Hematopoietic multipotent progenitor cell treated with erythropoietin and hydrocortisone succinate and interleukin-3 and kit ligand, for 15 days (in vitro differentiated cells): ENCODE measurements at regions not wholly inside any gene's neighbourhood (a gene's known extent, or its start where the extent isn't known, plus 50 kb on each side); places are given as distances from the start of the nearest gene placed in this dataset.
A peak's percentile ranks its signal among the peaks of the same experiment; 100 is the strongest.

Experiments
- DNase-seq: peaks from one replicate; pipeline ENCODE4 v3.0.0-alpha.2; 2015; ENCODE audit warnings: low spot score

DNA sequence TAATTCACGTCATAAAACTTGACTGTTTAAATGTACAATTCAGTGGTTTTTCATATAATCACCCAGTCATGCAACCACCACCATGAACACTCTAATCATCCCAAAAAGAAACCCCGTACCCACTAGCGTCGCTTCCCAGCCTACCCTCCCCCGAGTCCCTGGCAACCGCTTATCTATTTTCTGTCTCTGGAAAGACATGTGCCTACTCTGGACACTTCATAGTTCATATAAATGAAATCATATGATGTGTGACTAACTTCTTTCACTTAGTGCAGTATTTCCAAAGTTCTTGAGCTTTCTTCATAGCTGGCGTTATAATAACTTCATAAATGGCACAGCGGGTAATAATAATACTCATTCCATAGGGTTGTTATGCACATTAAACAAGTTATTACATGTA is 215.2 kb downstream of the MYLK4 start:
- DNase-seq, result no peak

DNA sequence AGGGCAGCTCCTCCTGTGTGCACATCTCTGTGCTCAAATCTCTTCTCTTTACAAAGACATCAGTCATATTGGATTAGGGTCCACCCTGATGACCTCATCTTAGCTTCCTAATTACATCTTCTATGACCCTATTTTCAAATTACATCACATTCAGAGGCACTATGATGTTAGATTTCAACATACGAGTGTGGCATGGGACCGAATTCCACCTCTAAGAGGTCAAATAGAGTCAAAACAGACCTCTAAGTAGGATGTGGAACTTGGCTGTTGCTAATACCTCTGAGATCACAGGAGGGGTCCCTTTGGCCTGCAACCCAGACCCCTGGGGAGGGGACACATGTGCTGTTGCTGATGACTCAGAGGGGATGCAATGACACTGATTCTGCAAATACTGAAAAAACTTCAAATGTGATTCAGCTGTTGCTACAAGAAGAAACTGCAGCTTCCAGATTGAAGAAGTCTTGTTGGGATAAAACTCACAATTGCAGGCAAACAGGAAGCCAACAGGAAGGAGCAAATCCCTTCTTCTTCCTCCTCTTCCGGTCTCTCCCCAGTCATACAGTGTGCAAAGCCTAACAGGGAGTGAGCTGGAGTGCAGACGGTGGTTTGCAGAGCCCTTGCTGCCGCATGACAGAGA is 216.2 kb downstream of the MYLK4 start:
- no peak for DNase-seq

DNA sequence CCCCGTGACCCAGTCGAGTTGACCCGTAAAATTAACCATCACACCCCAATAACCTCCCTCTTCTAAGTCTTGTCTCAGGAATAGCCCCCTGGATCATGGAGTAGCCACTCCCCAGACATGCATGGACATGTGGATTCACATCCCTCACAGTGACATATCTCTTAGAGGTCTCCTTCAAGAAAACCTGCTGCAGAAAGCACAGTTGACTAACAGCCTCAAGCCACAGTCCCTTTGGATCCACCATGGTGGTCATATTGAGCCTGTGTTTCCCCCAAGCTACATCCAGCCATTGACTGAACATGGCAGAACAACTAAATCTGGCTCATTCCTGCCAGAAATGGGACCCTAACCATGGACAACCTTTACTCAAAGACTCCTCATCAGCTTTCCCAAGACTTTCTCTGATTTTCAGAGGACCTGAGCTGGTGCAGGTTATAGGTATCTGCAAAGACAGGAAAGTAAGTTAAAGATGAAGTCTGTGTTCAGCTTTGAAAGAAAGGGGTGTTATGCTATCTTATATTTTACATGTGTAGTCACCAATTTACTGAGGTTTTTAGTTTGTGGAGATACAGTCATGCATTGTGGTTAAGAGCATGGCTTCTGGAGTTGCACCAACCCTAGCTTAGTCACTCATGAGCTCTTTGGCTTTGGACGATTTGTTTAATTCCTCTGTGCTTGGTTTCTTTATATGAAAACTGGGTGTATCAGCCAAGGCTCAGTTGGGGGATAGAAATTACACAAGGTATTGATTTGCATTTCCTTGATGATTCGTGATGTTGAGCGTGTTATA is 219.1 kb downstream of the MYLK4 start:
- DNase-seq, result no peak

DNA sequence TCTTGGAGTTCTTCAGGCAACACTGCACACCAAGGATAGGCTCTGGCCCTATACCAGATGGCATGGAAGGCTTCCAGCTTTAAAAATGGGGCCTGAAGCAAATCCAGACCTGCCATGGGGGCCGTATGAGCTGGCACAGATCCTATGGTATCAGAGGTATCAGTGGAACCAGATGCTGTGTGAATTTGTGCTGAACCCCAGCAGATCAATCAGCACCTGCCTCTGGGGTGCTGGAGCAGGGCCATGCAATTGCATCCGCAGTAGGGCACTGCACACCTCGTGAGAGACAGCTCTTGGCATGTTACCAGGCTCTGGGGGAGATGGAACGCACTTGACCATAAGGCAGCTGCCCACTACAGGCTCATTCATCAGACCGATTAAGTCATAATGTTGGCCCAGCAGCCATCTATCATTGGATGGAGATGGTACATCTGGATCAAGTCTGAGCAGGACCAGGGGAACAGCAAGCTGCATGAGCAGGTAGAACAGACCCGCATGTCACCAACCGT is 221.5 kb downstream of the MYLK4 start:
- no peak for DNase-seq

DNA sequence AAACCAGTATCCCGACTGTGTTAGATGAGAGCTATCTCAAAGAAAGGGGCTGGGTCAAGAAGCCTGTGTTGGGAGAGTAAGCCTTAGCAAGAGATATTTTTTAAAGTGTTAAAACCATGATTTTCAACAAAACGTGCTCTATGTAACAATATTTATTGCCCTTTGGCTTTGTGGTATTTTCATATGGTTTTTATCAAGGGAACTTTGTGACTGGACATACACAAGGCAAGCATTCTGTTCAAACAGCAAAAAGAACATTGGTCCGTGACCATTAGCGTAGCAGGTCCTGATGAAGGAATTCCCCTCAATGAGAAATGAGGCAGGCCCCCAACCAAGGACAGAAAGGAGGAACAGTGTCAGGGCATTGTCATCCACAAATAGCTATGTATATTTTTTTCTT is 222.6 kb downstream of the MYLK4 start:
- DNase-seq, result no peak

DNA sequence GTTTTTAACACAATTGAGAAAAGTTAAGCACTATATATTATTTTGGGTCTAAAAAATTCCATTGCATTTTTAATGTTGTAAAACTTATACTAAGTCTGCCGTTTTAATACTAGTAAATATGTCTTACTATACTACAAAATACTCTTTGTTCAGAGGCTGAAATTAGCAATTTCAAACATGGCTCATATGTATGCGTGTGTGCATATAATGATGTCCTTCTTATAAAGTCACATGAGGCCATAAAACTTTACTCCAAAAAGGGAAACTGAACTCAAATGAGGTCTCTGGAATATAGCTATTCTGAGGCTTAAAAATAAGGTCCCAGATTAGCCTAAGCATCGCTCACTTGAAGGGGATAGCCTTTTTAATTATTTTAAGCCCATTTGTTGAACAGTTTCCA is 224.0 kb downstream of the MYLK4 start:
- DNase-seq, result no peak

DNA sequence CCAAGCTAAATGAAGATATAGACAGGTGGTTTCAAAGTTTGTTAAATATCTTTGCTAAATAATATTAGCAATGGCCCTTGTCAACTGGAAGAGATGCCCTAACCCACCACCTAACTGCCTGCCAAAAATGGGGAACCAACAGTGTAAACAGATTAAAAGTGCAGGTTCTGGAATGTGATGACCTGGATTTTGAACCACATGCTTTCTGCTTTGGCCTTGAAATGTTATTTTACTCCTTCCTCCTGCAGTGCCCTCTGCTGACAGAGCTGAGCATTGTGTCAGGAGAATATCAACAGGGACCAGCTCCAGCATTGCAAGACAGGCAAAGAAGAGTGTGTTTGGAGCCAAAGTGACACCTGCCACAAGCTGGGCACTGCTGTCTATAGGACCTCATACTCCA is 226.6 kb downstream of the MYLK4 start:
- no peak for DNase-seq

DNA sequence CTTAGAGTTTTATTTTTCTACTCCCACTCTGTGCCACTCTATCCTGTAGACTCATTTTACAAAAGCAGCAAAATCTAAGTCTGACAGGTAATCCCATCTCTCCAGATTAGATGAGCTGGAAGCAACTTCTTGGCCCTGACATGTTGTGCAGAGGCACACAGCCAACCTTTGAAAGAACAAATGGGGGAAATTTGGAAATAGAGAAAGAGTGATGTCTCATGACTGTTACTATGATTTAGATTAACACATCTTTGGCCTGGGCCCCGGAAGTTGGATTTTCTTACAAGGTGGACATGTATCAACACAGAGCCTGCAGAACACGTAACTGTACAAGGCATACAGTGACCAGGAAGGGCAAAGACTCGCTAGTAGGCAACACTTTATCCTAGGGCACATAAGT is 227.7 kb downstream of the MYLK4 start:
- no peak for DNase-seq

DNA sequence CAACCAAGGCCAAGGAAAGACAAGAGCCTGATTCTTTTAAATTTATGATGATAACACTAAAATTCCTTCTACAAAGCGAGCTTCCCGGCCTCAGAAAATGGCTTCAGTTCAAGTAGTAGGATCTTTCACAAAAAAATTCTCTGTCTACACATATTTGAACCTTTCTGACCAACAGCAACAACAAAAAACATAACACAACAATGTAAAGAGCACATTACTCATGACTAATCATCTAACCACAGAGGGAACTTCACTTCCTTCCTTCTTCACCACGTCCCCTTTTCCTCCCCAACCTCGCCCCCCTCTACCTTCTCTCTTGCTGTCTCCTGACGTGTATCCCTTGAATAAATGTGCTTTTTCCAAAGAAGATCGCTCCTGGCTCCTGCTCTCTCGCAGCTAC is 228.2 kb downstream of the MYLK4 start:
- DNase-seq, result no peak

DNA sequence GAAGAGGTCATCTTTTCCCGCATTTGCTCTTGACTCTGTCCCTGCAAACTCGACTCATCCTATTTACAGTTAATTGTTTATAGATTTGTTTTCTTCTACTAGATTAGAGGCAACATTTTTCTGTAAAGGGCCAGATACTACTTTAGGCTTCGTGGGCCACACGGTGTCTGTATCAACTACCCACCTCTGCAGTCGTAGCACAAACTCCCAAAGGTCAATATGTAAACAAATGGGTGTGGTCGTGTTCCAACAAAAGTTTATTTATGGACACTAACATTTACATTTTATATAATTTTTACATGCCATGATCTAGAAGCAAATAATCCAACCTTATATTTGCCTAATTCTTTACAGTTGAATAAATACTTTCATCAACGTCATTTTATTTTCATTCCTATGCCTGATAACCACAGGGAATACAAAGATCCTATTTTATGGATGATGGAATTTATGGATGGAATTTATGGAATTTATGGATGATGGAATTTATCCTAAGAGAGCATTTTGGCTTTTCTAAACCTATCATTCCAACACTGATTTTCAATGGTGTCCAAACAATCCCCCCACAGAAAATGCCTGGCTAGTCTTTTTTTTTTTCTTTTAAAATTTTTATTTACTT is 232.8 kb downstream of the MYLK4 start:
- no peak for DNase-seq

DNA sequence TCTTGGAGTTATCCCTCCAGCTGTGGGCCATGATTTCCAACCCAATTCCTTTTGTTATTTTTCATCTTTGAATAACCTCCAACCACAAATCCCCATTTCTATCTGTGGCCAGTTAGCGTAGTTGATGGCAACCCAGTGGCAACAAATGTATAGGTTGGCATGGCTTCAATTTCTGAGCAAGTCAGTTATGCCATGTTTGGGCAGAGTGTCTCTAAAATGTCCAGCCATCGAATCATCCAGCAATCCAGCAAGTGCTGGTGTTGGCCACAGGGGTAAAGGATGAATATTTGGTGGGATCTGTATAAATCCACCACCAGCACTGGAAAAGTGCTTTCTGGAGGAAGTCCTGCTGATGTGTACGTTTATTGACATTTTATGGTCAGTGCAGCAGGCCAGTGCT is 233.3 kb downstream of the MYLK4 start:
- no peak for DNase-seq

DNA sequence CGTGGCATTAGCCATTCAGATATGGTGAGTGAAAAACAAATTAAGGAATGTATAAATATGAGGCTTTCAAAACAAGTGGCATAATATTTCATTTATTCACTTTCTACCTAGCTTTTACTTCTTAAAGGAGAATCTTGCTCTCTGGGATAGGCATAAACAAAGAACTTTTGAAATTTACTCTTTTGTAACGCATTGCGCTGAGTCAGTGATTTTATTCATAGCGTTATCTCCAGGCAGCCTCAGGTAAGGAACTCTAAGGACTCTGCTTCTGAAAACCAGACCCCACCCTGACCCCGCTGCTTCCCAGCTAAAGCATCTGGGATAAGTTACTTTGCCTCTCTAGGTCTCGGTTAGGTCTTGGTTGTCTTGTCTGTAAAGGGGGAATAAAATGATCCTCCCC is 234.7 kb downstream of the MYLK4 start:
- no peak for DNase-seq

DNA sequence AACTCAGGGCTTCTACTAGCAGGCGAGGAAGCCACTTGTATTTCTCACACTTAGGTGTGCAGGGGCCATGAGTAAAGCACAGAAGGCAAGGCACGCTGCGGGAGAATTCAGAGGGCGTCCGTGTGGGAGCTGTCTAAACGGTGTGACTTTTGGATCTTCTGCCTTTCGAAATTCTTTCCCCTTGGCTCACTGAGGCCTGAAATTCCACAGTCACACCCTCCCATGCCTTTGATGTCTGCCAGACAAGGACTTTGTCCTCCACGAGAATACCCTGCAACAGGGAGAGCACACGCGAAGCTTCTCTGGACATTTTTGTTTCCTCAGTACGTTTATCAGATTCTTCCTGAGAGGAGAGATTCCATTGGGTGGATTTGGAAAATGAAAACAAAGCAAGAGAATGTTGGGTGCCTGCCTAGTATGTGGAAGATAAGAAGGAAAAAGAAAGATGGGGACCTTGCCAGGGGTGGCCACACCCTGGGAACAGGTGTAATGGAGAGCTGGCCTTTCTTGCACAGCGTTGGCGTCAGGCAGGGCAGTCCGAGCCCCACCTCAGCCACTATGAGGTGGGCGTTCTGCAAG is 235.7 kb downstream of the MYLK4 start:
- no peak for DNase-seq

DNA sequence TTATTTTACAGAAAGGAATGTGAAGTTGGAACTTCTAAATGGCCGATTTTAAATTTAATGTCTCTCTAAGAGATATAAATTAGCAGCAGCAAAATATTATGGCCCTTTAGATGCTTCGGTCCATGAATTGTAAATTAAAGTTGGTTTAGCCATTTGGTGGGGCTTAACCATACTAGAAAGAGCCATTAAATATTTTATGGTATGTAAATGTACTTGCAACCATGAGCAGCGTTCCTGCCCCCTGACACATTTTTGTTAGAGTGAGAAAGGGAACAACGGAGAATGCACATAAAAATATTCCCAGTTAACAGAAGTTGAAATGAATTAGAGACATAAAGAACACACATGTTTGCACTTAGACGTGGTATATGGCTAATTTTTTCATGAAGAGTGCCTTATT is 237.9 kb downstream of the MYLK4 start:
- DNase-seq, result no peak

DNA sequence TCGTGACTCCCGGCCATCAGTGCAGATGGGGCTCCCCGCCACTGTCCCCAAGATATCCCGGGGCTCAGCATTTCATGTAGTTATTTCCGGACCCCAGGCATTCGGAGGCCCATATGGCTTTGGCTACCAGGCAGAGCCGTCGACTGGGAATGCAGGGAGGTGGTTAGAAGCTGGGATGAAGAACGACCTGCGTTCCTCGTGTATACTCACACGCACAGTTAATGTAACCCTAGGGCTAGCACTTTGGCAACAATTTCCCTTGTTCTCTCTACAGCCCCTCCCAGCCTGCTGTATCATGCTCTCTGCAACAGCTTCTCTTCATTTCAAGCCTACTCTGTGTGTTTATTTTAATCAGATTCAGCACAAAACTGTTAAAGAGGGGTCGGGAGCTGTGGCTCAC is 240.4 kb downstream of the MYLK4 start:
- DNase-seq, result no peak

DNA sequence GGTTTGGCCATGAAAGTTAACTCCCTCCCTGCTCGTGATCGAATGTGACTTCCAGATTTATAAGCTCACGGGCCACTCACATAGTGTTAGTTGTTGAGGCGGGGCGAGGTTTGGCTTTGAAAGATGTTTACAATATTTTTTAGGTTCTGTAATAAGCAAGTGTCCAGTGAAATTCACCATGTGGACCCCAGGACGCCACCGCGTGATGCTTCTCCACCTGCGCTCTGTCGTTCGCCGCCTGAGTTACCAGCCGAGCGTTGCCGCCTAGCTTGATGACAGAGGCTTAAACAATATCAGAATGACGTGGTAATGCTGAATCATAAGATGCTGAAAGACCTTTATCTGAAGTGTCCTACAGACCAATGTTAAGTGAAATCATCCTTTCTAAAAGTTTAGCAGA is 241.0 kb downstream of the MYLK4 start:
- no peak for DNase-seq

DNA sequence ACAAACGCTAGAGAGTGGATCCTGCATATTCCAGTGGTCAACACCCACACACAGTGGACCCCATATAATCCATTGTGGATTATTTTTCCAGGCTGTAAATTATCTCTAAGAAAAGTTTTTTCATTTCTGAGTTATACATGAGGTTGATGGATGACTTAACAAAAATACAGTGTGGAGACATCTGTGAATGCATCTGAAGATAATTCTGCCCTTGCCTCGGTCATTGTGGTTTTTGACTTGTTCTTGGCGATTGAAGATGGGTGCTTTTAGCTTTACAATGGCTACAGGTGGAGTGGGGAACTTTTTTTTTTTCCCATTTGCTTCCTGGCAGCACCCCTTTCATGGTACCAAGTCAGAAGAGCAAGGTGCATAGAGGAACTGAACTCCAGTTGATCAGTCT is 242.7 kb downstream of the MYLK4 start:
- DNase-seq, result no peak

DNA sequence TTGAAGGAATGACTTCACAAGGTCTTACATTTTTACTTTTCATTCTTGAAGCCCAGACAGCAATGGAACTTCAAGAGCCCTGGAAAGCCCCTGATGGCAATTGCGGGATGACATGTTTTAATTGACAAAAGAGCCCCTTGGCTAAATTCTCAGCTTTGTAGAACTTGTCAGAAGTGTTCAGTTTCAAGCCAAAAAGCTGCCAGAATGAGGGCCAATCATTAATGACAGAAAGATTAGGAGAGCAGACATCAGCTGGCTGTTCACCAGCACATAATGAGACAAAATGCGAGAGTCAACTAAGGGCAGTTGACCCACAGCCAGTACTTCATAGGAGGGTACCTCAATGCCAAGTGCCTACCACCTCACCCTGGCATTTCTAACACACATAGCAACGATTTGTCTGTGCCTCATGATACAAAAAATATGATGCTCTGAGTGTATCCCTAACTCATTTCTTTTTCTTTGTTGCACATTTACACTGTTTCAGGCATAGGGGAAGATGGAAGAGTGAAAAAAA is 243.1 kb downstream of the MYLK4 start:
- DNase-seq, result no peak

DNA sequence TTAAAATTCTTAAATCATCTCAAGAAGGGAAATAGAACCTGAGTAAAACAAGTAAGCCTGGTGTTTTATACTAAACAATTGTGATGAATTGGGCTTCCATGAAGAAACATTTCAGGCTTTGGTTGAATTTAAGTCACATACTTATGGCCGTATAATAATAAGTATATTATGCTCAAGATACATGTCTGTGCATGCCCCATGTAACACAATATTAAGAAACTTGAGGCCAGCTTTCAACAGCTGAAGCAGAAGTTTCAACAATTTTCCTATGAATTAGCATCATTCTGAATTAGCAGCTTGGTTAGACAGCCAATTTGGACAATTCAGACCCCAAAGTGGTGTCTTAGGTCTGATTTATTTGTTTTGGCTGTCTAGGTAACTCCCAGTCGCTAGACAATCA is 243.7 kb downstream of the MYLK4 start:
- DNase-seq, result no peak

DNA sequence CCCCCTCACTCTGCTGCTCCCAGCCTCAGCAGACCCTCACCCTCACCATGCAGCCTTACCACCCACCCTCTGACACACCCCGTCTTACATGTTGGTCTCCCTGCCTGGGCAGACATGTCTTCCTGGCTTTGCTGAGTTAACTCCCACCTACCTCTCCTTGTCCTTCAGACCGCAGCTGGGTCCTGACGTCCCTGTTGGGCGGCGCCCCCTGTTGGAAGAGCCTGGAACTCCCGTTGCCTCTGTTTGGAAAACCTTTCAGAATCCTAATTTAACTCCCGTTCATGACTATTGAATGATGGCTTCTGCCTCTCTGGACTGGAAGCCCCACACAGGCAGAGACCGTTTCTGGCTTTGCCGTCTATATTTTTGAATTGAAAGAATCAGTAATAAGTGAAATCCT is 245.1 kb downstream of the MYLK4 start:
- peak; percentile 4 for DNase-seq

DNA sequence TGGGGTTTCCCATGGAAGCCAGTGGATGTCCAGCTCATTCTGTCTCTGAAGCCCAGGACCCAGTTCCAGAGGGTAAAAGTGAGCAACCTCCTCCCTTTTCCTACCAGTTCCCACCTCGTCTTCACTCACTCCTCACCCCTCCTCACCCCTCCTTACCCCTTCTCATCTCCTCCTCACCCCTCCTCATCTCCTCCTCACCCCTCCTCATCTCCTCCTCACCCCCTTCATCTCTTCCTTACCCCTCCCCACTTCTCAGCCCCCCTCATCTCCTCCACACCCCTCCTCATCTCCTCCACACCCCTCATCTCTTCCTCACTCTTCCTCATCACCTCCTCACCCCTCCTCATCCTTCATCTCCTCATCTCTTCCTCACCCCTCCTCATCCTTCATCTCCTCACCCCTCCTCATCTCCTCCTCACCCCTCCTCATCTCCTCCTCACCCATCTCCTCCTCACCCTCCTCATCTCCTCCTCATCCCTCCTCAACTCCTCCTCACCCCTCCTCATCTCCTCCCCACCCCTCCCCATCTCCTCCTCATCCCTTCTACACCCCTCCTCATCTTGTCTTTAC is 246.1 kb downstream of the MYLK4 start:
- DNase-seq, result no peak

DNA sequence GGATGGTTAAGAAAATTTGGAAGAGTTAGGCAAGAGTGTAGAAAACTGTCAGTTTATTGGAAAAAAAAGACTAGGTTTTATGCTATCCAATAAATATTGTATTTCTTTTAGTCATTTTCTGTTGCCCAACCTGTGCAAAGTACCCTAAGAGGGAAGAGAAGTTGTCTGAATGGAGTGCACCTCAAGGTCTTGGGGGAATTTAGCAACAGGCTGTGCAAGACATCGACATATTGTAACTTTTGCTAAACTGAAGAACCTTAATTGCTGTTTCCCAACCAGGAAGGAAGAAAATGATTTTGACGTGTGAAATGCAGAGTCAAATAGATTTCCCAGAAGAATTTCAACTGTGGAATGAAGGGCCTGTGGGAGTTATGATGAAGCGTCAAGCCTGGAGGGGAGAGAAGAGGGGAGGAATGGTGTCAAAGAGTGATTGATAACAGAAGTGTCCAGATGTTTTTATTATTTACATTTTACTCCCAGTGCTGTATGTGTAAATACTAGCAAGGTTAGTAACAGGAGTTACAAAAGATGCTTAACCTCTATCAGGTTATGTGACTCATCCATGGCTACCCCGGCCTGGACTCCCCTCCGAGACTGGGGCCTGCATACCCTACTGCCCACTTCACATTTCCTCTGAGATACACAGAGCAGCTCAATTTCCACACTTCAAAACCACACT is 246.8 kb downstream of the MYLK4 start:
- no peak for DNase-seq
